HG02610 (cell line): ENCODE measurements at regions not wholly inside any gene's neighbourhood (a gene's known extent, or its start where the extent isn't known, plus 50 kb on each side); places are given as distances from the start of the nearest gene placed in this dataset.
"Not testable (repeated sequence)": the region's sequence is repeated elsewhere in the genome, so short reads cannot be mapped to it uniquely, and the experiment has no call there.

Experiments
- ATAC-seq: cut with Tn5 transposase; IDR thresholded peaks from one replicate; pipeline ENCODE4 v1.9.1; 2021; ENCODE audit warnings: mild to moderate bottlenecking, moderate library complexity; ENCODE audit not compliant: unreplicated experiment

DNA sequence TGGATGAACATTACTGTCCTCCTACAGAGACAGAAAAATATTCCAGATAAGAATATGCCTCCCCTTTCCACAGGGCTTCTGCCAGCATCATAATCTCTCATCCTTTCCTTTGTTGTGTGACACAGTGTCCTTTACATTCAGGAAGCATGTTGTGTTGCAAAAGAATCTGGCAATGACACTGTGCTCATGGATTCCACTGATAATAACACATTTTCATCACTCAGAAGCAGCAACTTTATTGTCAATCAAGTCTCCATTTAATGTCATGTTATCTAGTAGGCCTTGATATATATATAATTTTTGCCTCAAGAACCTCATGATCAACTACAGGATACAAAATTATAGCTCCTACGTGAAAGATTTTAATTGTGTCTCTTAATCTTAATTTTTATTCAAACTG, 833.9 kb downstream of the FSTL5 start:
- ATAC-seq = no peak

DNA sequence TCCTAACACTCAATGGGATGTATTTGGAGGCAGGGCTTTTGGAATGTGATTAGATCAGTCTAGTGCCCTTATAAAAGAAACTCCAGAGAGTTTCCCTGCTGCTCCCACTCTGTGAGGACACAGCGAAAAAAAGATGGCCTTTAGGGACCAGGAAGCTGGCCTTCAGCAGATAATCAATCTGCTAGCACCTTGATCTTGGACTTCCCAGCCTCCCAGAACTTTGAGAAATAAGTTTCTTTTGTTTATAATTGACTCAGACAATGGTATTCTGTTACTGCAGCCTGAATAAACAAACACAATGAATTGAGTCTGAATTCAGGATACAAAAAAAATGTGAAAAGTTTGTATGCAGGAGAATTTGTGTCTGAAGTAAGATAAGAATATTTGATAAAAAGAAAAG, 842.1 kb downstream of the FSTL5 start:
- no peak for ATAC-seq

DNA sequence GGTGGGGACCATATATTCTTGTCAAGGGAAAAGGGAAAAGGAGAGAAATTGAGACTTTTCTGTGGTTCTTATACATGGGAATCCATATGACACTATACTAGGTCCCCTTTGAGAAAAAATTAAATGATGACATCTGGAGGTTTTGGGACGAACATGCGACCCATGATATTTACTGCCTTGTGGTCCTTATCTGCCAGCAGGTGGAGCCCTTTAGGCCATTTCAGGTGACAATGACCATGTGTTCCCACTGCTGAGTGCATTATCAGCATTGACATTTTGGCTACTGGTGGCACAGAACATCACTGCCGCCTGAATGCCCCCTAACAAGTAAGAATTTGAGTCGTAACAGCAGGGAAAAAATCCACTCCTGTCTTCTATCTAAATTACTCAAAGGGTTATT, 843.4 kb downstream of the FSTL5 start:
- peak; percentile 89 for ATAC-seq

DNA sequence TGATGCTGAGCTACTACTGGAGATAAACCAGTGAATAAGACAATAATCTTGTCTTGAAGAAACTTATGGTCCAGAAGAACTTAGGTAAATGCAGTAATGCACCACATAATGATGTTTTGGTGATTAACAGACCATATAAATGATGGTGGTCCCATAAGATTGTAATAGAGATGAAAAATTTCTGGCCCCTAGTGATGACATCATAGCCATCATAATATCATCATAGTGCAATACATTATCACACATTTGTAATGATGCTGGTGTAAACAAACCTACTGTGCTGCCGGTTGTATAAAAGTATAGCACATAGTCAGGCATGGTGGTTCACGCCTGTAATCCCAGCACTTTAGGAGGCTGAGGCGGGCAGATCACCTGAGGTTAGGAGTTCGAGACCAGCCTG, 846.8 kb downstream of the FSTL5 start:
- ATAC-seq = no peak

DNA sequence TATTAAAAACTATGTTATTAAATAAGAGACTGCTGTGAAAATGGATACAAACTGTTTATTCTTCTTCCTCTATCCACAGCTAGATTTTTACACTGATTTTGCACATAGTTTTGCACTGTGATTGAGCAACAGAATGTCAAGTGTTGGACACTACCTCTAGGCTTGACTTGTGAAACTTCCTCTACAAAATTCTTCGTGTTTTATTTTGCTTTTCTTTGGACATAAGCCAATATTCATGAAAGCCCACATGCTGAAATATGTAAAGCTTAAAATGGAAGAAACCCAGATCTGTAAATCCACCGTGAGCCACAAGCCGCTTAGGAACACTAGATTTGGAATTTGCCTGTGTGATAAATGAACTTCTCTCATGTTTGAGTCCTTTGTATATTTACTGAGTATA, 849.4 kb downstream of the FSTL5 start:
- ATAC-seq = no peak

DNA sequence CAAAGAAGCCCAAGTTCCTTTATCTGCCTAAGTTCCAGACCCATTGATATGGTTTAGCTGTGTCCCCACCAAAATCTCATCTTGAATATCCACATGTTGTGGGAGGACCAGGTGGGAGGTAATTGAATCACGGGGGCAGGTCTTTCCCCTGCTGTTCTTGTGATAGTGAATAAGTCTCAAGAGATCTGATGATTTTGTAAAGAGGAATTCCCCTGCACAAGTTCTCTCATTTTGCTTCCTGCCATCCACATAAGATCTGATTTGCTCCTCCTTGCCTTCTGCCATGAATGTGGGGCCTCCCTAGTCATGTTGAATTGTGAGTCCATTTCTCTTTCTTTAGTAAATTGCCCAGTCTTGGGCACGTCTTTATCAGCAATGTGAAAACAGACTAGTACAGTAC, 860.2 kb downstream of the FSTL5 start:
- ATAC-seq = no peak

DNA sequence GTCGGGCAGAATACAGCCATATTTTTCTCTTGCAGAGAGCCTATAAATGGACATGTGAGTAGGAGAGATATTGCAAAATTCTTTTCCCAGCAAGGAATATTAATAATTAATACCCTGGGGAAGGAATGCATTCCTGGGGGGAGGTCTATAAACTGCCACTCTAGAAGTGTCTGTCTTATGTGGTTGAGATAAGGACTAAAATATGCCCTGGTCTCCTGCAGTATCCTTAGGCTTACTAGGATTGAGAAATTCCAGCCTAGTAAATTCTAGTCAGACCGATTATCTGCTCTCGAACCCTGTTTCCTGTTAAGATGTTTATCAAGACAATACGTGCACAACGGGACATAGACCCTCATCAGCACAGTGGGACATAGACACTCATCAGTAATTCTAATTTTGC, 872.6 kb downstream of the FSTL5 start:
- ATAC-seq = no peak

DNA sequence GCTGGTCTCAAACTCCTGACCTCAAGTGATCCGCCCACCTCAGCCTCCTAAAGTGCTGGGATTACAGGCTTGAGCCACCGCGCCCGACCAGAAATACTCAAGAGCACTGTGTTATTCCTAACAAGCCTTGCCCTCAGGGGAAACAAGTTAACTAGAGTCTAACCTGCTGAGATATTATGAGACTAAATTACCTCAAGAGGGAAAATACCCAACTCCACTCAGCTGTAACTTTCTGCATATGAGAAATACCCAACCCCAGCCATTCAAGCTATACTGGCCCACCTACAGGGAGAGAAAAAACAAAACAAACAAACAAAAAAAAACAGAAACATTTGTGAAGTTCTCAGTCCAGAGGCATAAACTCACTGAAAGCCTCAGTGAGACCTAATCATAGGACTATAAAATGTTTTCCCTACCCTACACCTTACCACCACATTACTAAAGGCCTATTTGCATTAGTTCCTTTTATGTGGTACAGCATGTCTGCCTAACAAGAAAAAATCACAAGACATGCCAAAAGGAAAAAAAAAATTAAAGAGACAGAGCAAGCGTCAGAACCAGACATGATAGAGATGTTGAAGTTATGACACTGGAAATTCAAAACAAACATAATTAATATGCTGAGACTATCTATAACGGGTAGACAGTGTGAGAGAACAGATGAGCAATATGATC, 876.0 kb downstream of the FSTL5 start:
- ATAC-seq = peak; percentile 98

DNA sequence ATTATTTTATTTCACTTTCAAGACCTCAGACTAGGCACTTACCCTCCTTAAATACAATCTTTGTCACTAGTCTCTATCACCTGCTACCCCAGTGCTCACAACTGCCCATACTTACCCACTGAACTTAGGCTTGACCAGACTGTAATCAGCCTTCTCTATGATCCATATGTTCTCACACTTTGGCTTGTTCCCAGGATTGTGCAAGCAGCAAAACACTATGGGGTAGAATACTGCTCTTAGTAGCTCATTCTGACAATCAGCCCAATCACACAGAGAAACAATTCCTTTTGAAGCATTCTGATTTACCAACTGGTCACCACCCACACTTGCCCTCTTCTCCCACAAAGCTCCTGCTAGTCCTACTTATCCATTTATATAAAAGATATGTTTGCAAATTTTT, 878.3 kb downstream of the FSTL5 start:
- ATAC-seq = no peak

DNA sequence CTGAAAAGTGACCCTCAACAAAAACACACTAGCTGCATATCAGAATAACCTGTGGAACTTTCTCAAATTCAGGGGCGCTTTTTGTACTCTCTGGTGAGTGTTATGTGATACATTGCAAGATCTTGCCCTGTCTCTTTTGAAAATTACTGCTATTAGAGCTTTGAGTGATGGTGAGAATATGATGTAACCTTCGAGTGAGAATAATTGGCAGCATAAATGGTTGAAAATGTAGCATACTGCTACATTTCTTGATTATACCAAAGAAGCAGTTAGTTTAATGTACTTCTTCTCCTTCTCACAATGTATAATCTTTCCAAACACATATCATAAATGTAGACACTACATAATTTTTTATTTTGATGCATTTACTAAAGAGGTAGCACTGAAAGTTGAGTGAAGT, 882.9 kb downstream of the FSTL5 start:
- ATAC-seq = no peak

GRCh38 chr4:161279095-161279494, 884.7 kb downstream of the FSTL5 start:
- ATAC-seq = no peak

DNA sequence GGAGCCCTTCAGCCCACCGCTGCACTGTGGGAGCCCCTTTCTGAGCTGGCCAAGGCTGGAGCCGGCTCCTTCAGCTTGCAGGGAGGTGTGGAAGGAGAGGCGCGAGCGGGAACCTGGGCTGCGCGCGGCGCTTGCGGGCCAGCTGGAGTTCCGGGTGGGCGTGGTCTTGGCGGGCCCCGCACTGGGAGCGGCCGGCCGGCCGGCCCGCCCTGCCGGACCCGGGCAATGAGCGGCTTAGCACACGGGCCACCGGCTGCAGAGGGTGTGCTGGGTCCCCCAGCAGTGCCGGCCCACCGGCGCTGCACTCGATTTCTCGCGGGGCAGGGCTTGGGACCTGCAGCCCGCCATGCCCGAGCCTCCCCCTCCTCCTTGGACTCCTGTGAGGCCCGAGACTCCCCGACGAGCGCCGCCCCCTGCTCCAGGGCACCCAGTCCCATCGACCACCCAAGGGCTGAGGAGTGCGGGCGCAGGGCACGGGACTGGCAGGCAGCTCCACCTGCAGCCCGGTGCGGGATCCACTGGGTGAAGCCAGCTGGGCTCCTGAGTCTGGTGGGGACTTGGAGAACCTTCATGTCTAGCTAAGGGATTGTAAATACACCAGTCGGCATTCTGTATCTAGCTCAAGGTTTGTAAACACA, 886.5 kb downstream of the FSTL5 start:
- not testable (repeated sequence) for ATAC-seq

DNA sequence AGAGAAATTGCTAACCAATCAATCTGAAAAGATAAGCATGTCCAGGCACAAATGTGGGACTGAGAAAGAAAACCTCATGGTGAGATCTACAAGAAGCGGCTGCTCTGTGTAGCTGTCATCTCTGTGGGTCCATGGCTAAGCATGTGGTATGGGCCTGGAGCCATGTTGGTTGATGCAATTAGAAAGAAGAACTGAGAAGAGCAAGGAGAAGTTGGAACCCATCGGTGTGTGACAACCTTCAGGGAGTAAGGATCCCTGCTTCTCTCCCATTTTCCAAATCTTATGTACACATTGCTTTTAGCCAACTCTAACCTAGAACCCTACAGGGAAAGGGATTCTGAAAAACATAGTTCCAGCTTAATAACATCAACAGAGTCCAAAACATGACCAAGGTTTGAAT, 890.2 kb downstream of the FSTL5 start:
- no peak for ATAC-seq

DNA sequence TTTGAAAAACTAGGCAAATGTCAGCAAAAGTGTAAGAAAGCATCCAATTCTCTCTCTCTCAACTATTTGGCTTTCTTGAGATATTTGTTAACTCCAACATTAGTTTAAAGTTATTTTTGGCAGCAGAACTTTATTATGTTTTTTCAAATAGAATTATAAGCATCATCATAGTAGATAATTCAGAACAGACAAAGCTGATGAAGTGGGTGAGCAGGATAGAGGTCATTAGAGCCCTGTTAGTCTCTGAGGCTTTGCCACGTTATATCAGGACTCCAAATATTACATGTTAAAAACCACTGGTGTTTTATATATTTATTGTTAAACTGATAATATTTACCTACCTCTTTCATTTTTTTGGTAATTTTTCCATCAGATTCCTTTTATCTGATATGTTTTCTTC, 903.0 kb downstream of the FSTL5 start:
- no peak for ATAC-seq

DNA sequence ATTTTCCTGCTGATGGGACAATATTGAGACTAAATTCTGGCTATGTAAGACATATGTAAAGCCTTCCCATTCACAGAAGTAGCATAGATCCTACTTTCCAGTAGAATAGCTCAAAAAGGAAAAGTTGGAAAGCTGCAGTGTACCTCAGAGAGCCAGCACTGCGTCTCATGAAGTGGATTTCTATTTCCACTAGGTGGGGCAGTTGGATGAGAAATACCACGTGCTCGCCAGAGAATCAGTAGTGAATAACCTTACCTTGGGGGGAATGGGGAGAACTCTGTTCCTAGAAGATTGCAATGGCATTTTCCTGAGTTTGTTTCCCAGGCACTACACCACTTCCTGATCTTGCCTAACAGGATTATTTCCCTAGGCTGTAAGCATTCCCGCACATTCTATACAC, 907.1 kb downstream of the FSTL5 start:
- no peak for ATAC-seq

GRCh38 chr4:161256172-161256571, 907.6 kb downstream of the FSTL5 start:
- ATAC-seq = no peak

GRCh38 chr4:161254375-161254774, 909.4 kb downstream of the FSTL5 start:
- no peak for ATAC-seq

GRCh38 chr4:161252520-161253141, 911.2 kb downstream of the FSTL5 start:
- ATAC-seq = peak; percentile 80

DNA sequence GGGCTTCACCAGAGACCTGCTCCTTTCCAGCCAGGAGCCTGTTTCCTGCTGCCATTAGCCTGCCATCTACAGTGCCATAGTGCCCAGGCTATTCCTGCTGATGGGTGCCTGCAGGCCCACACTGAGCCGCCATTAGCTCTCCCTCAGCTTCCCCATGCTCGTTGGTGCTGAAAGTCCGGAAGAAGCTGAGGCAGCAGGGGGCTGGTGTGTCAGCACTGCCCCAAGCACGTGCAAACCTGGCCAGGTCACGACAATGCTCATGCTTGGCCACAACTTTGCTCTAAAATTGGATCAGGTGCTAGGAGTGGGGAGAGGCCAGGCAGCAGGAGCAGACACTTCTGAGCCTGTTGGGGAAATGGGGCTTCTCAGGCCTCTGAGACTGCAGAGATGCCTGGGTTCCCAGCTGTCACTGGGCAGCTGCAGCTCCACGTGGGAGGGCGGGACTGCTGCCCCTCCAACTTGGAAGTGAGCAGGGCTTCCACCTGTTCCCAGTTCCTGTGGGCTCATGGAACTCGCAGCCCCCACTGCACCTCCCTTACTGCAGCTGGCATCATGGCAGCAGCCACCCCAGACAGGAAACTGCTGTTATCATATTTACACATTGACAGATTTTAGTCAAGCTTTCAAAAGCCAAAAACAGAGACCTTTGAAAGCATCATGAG, 913.9 kb downstream of the FSTL5 start:
- ATAC-seq = no peak

DNA sequence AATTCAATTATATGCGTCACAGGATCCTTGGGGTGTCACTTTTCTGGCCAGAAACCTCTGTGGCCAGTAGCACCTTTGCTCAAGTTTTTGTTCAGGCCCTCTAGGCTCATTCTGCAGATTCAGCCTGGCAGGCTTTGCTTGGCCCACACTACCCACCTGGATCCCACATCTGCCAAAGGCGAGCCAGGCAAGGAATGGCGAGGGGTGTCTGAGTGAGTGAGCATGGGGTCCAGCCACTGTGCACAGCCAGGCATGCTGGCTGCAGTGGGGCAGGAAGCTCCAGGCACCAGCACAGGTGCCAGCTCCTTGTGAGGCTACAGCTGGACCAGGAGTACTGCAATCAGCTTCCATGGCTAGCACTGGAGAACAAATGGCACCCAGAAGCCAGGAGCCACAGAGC, 914.9 kb downstream of the FSTL5 start:
- no peak for ATAC-seq

GRCh38 chr4:161247831-161248230, 916.0 kb downstream of the FSTL5 start:
- no peak for ATAC-seq

DNA sequence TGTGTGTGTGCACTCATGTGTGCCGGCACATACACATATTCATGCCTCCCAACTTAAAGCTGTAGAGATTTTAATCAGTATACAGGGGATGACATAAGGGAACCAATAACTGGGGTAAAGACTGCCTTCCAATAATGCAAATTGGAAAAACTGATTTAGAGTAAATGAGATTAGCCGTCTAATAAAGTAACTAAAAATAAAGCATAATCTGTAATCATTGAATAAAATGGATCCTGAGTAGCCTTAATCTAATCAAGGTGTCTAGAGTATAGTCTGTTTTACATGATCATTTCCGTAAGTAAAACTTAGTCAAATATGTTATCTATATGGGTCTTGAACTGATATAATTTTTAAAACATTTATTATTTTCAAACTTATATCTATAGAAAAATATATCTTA, 925.8 kb downstream of the FSTL5 start:
- ATAC-seq = no peak
